Prostate gland (tissue), 2 donors: ENCODE measurements at regions not wholly inside any gene's neighbourhood (a gene's known extent, or its start where the extent isn't known, plus 50 kb on each side); places are given as distances from the start of the nearest gene placed in this dataset.
"Not testable (repeated sequence)": the region's sequence is repeated elsewhere in the genome, so short reads cannot be mapped to it uniquely, and the experiment has no call there.

Experiments used
- DNase-seq: peaks from one replicate; pipeline ENCODE4 v3.0.0-alpha.2; 2019; ENCODE audit warnings: low spot score
- H3K27ac ChIP-seq, 2 donors: fragments of 200-600 bp; sonication (generic); 2 replicates each; pipeline ENCODE4 v1.5.1; 2017 to 2019
- H3K27me3 ChIP-seq: fragments of 200-600 bp; sonication (generic); replicated peaks from 2 replicates; pipeline ENCODE4 v1.5.1; 2019; ENCODE audit not compliant: insufficient read depth
- H3K36me3 ChIP-seq, 2 donors: fragments of 200-600 bp; sonication (generic); 1 replicate in 1 of 2; 2 replicates in 1 of 2; pipeline versions ENCODE4 v1.5.1 to v1.8.1; 2017 to 2019
- H3K4me1 ChIP-seq: fragments of 200-600 bp; sonication (generic); replicated peaks from 2 replicates; pipeline ENCODE4 v1.5.1; 2019
- H3K4me3 ChIP-seq, 2 donors: fragments of 200-600 bp; sonication (generic); 2 replicates each; pipeline ENCODE4 v1.5.1; 2017 to 2019
- H3K9me3 ChIP-seq: fragments of 200-600 bp; sonication (generic); 2 replicates; pipeline ENCODE4 v1.5.1; 2017
- POLR2A ChIP-seq: fragments of 450-650 bp; IDR thresholded peaks from one replicate; pipeline ENCODE4 v1.6.1; 2016; ENCODE audit warnings: antibody characterized with exemption, mild to moderate bottlenecking
- POLR2AphosphoS5 ChIP-seq: sonication (generic); formaldehyde crosslinking; IDR thresholded peaks from one replicate; pipeline ENCODE4 v1.6.1; 2017; ENCODE audit warnings: antibody characterized with exemption
- WGBS: methylation state at CpG from one replicate; pipeline ENCODE4 v1.1.5; 2018; 5-methylcytosine and 5-hydroxymethylcytosine counted together
- intact Hi-C: fragments of 100-400 bp; cut with DNase I; formaldehyde crosslinking; loops from one replicate; pipeline ENCODE4 v1.14.2; 2022
- TF ChIP-seq, protein P1 (sequence below), 4 experiments: fragments of 200-600 bp in 2 of 4; fragments of 450-650 bp in 2 of 4; sonication (generic) in 2 of 4; IDR thresholded peaks; 1 replicate in 3 of 4; 2 replicates in 1 of 4; pipeline ENCODE4 v1.5.1; 2016 to 2019; ENCODE audit warnings: antibody characterized with exemption in 4 of 4, mild to moderate bottlenecking in 2 of 4, moderate library complexity in 2 of 4

DNA sequence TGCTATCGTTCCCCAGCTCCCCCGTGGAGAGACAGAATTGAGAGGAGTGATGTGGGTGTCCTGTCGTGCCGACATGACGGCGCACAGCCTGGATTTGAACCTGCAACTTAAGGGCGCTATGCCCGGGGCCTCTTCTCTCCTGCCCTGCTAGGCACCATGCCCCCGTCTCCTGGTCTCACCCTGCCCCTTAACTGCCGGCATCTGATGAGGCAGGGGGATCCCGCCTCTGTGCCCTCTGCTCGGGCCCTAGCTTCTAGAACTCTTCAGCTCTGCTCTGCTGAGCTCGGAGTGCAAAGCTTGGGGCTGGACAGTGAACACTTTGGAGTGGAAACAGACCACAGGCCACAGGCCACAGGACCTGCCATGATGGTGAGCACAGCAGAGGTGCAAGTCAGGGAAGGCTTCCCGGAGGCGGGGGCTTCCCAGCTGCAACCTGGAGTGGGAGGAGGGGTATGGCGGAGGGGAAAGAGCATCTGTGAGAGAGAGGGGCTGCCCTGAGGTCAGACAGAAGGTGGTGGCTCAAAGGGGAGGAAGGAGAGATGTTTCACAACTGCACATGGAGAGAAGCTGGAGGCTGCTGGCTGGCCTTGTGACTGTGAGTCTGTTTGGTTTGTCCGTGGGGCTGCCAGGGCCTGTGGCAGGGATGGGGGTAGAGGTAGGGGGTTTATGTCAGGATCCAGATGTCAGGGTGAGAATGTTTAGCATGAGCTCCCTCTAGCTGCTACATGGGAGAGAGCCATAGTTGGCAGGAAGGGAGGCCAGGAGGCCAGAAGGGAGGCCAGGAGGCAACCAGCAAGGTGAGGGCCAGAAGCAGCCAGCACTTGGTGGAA lies 107.8 kb downstream of the CRLF3 start:
- TF ChIP-seq POLR2AphosphoS5 (no peak), POLR2A (no peak)
- TF ChIP-seq, protein P1, sequence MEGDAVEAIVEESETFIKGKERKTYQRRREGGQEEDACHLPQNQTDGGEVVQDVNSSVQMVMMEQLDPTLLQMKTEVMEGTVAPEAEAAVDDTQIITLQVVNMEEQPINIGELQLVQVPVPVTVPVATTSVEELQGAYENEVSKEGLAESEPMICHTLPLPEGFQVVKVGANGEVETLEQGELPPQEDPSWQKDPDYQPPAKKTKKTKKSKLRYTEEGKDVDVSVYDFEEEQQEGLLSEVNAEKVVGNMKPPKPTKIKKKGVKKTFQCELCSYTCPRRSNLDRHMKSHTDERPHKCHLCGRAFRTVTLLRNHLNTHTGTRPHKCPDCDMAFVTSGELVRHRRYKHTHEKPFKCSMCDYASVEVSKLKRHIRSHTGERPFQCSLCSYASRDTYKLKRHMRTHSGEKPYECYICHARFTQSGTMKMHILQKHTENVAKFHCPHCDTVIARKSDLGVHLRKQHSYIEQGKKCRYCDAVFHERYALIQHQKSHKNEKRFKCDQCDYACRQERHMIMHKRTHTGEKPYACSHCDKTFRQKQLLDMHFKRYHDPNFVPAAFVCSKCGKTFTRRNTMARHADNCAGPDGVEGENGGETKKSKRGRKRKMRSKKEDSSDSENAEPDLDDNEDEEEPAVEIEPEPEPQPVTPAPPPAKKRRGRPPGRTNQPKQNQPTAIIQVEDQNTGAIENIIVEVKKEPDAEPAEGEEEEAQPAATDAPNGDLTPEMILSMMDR (IDR thresholded peaks at IDR 0.05), result no peak
- no peaks in the 10 kb centered on the region for H3K27me3 ChIP-seq
- no peaks in the 10 kb centered on the region for H3K36me3 ChIP-seq
- no peaks in the 10 kb centered on the region for H3K4me1 ChIP-seq
- no peaks in the 10 kb centered on the region for H3K9me3 ChIP-seq
- DNase-seq, result no peak
- H3K27ac ChIP-seq, result no peak overlapping the region
- intact Hi-C loops, result loop anchor here (5.0 kb wide), 1 partner anchor 239 kb away; the partner anchor contains the start of gene GOSR1
- H3K4me3 ChIP-seq, result no peak overlapping the region
- 86% methylated on average over 17 of the region's 17 CpGs for WGBS

DNA sequence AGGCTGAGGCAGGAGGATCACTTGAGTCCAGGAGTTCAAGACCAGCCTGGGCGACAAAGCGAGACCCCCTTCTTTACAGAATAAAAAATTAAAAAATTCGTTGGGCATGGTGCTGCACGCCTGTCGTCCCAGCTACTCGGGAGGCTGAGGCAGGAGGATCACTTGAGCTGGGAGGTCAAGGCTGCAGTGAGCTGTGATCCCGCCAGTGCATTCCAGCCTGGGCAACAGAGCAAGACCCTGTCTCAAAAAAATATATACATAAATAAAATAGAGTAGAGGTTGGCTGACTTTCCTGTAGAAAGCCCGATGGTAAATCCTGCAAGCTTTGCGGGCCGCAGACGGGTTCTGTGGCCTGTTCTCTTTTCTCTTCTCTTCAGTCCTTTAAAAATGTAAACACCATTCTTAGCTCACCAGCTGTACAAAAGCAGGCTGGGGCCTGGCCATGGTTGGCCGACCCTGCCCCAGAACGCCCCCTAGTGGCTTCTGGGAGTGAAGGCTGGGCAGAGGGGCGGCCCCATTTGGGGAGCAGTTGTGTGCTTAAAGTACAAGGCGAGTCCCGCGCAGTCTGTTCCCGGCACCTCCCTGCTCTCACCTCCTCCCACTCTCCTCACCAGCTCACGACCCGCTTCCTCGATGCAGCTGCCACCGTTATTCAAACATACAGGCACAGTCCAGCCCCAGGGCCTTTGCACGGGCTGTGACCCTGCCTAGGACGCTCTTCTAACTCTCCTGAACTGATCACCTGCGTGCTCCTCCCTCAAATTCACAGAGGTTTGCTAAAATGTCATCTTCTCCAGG lies 109.5 kb downstream of the CRLF3 start:
- not testable (repeated sequence) for DNase-seq, H3K27ac ChIP-seq, H3K4me3 ChIP-seq, H3K4me1 ChIP-seq, H3K27me3 ChIP-seq, H3K9me3 ChIP-seq, H3K36me3 ChIP-seq
- TF ChIP-seq, protein P1 (IDR thresholded peaks at IDR 0.05), result peak in 3 of 4 experiments; percentile 30 to 45 (median 31)
- WGBS, result 71% methylated on average over 25 of the region's 25 CpGs
- intact Hi-C loops, result loop anchor here (5.0 kb wide), 1 partner anchor 238 kb away; the partner anchor contains the start of gene GOSR1

DNA sequence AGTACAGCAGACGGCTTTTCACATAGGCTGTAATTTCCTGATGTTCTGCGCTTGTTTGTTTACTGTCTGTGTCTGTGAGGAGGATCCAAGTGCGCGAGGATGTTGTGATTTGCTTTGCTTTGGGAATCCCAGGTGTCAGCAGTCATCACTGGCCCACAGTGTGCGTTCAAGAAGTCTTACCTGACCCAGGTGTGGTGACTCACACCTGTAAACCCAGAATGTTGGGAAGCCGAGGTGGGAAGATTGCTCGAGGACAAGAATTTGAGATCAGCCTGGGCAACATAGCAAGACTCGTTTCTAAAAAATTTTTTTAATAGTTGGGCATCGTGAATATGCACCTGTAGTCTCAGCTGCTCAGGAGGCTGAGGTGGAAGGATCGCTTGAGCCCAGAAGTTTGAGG lies 110.7 kb downstream of the CRLF3 start:
- H3K4me3 ChIP-seq, DNase-seq, intact Hi-C loops, H3K27ac ChIP-seq, H3K9me3 ChIP-seq, H3K4me1 ChIP-seq, H3K27me3 ChIP-seq, H3K36me3 ChIP-seq: not testable (repeated sequence)
- 58% methylated on average over 10 of the region's 10 CpGs for WGBS

DNA sequence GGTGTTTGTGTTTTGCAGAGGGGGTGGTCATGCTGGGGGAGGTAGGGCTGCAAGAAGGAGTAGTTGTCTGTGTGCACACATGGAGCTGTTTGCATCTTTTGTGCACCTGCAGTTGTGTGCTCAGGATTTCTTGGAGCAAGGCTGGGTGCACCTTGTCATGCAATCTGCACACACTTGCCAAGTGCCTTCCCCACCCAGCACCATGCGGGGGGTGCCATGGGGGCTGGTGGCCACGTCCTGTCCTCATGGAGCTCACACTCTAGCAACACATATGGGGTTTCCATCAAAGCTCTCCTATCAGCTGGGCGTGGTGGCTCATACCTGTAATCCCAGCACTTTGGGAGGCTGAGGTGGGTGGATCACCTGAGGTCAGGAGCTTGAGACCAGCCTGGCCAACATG lies 111.6 kb downstream of the CRLF3 start:
- WGBS, result 92% methylated on average over 3 of the region's 3 CpGs
- H3K4me3 ChIP-seq, intact Hi-C loops: not testable (repeated sequence)

DNA sequence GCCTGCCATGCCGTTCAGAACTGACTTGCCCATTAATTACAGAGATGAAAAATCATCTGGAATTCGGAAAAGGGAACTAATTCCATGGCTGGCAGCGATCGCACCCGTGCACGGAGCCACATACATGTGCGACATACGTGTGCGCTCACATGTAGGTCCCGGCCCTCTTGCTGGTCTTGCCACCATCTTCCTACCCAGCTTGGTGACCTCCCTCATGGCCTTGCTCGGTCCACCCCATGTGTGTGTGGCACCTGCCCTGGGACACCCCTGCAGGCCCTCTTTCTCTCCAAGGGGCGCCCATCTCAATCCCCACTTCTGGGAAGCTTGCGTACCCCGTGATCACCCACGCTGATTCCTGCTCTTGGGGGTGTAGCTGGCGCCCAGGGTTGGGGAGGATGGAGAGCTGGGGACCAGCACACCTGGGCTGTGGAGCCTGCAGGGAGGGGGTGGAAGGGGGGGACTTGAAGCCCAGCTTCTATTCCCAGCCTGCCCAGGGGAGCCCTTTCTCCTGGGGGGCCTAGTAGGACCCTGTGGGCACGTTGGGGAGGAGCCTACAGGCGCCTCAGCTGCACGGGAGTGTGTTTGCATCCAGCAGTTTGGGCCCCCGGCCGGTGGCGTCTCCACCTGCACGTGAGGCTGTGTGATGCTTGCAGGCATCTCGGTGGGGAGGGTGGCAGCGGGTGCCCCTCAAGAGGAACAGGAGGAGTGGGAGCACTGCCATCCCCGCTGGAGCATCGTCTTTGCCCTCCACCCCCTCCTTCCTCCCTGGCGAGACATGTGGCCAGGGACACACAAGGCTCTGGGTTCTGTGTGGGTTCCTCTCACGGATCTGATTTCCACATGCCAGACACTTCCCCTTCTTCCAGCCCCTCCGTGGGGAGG lies 112.6 kb downstream of the CRLF3 start:
- H3K27ac ChIP-seq, H3K4me3 ChIP-seq, H3K9me3 ChIP-seq, H3K4me1 ChIP-seq, H3K27me3 ChIP-seq, H3K36me3 ChIP-seq, DNase-seq, intact Hi-C loops: not testable (repeated sequence)
- 73% methylated on average over 30 of the region's 30 CpGs for WGBS

More for the DNA sequence above, 111.6 kb downstream of the CRLF3 start:
- H3K4me1 ChIP-seq, H3K9me3 ChIP-seq, H3K27me3 ChIP-seq, H3K36me3 ChIP-seq, H3K27ac ChIP-seq, DNase-seq: not testable (repeated sequence)

DNA sequence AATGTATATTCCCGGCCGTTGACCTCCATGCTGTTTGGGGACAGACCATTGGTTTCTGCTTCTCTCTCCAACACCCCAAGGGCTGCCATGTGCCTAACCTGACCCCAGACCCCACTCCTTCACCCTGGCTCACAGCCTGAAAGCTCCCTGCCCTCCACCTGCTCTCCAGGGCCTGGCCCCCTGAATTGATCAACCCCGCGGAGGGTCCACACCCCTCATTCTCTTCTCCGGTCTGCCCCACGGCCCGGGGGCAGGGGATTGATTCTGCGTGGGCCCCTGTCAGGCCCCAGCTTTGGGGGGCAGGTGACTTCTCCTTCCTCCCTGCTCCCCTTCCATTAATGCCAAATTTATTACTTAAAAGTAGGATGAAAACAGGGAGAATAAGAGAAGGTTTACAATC lies 113.3 kb downstream of the CRLF3 start:
- 67% methylated on average over 8 of the region's 8 CpGs for WGBS
- H3K9me3 ChIP-seq, H3K27me3 ChIP-seq, DNase-seq, H3K4me3 ChIP-seq, H3K27ac ChIP-seq, H3K36me3 ChIP-seq, H3K4me1 ChIP-seq, intact Hi-C loops: not testable (repeated sequence)

DNA sequence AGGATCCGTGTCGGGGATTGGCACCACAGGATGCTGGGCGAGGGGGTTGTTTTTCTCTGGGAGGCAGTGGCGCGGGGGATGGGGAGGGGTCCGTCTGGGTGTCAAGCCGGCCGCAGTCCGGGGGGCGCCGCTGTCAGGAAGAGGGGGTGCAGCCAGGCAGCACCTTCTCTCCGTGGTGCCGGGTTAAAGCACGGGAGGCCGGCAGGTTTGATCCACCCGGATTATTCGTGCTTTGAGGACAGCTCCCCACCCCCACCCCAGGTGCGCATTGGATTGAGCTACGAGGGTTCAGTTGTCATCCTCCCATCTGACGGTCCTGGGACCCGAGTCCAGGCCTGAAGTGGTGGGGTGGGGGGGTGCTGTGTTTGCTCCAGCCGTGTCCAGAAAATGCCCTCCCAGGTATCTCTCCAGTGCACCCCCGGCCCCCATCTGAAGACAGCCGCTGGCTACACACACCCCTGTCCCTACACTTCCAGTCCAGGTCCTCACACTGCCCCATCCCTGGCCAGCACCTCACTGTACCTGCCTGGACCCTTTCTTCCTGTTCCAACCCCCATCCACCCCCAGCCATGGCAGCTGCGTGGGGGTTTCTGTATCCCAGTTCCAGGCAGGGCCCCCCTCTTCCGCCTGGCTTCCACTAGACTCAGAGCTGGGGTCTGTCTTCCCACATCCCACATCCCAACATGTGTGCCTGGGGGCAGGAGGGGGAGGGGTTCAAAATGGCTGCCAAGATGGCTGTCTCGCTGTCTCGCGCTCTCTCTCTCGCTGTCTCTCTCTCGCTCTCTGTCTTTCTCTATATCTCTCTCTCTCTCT lies 114.0 kb downstream of the CRLF3 start:
- H3K27ac ChIP-seq, H3K4me1 ChIP-seq, intact Hi-C loops: not testable (repeated sequence)

DNA sequence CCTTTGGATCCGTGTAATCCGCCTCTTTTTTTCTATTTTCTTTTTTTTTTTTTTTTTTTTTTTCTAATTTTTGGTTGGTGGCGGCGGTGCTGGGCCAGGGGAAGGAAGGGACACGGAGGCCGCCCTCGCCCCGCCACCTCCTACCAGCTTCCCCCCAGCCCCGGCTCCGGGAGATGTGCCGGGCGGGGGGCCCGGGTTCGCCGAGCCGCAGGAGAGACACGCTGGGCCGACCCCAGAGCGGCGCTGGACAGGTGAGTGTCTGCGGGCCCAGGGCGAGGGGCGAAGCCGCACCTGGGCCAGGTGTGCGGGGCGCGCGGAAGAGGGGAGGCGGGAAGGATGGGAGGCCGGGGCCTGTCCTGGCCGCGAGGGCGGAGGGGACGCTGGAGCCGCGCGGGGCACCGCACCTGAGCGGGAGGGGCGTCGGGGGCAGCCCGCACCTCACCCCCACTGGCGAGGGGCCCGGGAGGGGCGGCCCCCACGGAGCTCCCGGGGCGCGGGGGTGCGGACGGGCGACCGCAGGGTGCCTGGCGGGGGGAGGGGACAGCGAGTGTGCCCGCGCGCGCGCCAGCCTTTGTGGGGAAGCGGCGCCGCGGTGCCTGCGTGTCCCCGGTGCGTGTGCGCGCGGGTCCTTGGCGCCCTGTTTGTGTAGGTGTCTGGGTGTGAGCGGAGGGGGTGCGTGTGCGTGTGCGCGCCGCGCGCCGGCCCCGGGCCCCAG lies 114.8 kb downstream of the CRLF3 start:
- H3K9me3 ChIP-seq, intact Hi-C loops, H3K36me3 ChIP-seq, DNase-seq, H3K27ac ChIP-seq, H3K4me1 ChIP-seq, H3K27me3 ChIP-seq: not testable (repeated sequence)
- WGBS, result under 1% methylated on average over 64 of the region's 81 CpGs
- peak overlapping the region; percentile 75 for H3K4me3 ChIP-seq

More for the DNA sequence above, 114.0 kb downstream of the CRLF3 start:
- 17% methylated on average over 27 of the region's 31 CpGs for WGBS
- H3K27me3 ChIP-seq, DNase-seq, H3K36me3 ChIP-seq, H3K9me3 ChIP-seq: not testable (repeated sequence)
- peak overlapping the region; percentile 75 for H3K4me3 ChIP-seq
